NCI-H345 treated with DMSO at 0.1 percent for 48 hours (cell line): ENCODE measurements at regions not wholly inside any gene's neighbourhood (a gene's known extent, or its start where the extent isn't known, plus 50 kb on each side); places are given as distances from the start of the nearest gene placed in this dataset.

ENCODE experiments used
- DNase-seq: peaks from one replicate; lab custom pipeline; 2025; ENCODE audit not compliant: unreplicated experiment; lab: John Stamatoyannopoulos, UW

- no peak for DNase-seq
Observed at GRCh38 chr2:8414946-8415879, 266.6 kb upstream of the ID2 start.

DNA sequence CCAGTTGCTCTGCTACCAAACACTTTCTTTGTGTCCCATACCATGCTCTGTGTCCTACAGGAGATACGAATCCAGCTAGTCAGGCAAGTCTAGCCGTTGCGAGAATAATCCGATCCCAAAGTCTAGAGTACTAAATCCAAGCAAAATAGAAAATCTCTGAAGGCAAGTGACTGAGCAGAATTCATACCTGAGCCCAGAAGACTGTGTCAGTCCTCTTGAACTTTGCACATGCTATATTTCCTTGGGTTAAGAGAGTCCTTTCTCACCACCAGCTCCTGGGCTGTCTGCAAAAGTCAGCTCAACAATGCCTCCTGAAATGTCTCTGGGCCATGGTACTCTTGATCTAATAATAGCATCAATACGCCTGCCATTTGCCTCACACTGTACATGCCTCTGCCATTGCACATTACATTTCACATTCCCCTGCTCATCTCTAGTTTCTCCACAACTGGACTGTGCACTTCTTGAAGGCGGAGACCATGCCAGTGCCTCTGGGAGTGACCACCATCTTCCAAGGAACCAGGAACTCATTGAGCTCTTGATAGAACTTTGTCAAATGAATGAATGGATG lies 265.8 kb upstream of the ID2 start:
- no peak for DNase-seq

- no peak for DNase-seq
Observed at GRCh38 chr2:8416849-8417832, 264.7 kb upstream of the ID2 start.

DNA sequence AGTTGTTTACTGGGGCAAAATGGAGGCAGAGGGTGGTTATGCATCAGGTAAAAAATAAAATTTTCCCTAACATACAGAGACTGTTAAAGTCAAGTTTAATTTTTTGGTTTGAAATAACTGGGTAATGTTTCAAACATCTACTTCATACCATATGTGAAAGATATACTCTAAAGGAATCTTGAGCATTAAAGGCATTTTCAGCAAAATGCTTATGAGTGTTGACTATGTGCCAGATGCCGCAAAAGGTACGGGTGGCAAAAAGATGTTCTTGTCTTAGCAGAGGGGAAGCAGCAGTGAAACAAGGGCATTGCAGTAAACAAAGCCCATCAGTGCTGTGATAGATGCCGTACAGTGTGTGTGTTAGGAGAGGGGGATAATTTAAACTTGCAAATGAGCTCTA lies 263.1 kb upstream of the ID2 start:
- no peak for DNase-seq

GRCh38 chr2:8421658-8422449 lies 260.0 kb upstream of the ID2 start:
- no peak for DNase-seq

- DNase-seq = no peak
Observed at GRCh38 chr2:8422450-8422800, 259.4 kb upstream of the ID2 start.

DNA sequence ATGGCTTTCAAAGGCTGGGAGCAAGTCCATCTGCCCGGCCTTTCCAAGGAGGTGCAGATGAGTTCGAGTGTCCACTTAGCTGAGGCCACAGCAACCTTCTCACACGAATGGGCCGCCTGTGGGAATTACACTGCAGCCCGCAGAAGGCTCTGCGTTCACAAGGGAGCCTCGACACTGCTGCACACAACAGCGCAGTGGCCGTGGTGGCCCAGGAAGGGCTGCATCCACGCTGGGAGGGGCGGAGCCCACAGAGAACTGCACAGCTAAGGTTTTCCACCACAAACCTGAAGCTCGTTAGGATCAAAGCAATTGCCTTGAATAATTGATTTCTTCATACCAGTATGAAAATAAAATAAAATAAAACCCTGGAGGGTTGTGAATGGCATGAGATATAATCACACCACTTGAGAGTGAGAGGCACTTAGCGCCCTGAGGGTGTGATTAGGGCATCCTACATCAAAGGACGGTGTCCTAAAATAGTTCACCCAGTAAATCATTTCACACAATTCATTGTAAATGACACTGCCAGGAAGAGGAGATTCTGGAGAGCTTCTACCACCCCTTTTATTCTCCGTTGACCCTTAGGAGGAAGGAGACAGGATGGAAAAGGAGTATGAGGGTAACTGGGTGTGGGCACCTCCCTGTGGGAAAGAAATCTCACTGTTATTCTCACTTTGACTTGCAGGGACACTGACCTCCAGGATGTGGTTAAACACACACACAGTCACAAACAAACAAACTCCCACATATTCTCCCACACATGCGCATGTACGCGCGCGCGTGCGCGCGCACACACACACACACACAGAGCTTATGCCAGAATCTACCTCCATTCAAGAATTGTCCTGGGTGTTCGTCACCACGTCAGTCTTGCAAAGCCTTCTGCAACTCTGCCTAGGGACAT lies 256.6 kb upstream of the ID2 start:
- DNase-seq = no peak

DNA sequence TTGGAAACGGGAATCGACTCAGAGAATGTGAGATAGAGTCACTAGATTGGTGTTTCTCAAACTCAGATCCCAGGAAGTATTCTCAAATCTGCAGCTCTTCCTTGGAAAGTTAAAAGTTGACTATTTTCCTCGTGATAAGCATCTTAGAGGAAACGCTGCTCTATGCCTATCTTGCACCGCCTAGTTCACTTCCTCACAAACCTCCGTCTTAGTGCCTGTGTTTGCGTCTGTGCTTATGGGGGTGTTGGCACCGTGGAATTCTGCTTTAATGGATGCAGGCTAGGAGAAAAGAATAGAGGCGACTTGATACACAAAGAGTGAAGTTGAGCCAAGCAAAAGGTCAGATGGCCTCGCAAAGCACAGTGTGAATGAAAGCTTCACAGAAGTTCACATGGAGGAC lies 255.3 kb upstream of the ID2 start:
- no peak for DNase-seq

DNA sequence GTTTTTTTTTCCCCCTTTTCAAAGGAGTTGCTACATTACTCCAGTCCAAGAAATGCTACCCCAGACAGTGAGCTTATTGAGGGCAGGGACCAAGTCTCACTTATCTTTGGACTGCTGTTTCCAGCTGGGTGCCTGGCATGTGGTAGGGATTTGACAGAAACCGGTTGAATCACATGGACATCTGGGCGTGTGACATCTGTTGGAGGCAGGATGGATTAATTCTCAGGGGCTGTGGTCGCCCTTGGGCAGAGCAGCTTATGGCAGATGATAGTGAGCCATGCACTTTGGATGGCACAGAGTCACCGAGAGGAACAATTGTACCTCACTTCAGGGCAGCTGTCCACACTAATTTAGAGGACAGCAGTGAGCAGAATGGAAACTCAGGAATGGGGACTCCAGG lies 254.6 kb upstream of the ID2 start:
- DNase-seq = no peak

DNA sequence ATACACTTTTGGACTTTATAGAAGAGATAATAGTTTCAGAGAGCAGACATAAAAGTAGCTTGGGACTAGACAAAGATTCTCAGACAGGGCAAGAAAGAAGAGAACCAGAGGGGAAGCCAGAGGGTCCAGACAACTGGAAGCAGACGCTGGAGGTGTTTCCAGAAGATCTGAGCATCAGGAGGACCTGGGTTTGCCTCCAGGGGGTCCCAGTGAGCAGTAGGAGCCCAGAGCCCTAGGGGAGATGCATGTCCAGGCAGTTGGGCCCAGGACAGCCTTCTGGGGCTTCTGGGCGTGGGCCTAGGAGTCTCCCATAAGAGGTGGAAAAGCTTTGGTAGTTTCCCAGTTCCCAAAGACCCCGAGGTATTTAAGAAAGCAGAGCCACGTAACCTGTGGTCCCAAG lies 251.2 kb upstream of the ID2 start:
- no peak for DNase-seq

DNA sequence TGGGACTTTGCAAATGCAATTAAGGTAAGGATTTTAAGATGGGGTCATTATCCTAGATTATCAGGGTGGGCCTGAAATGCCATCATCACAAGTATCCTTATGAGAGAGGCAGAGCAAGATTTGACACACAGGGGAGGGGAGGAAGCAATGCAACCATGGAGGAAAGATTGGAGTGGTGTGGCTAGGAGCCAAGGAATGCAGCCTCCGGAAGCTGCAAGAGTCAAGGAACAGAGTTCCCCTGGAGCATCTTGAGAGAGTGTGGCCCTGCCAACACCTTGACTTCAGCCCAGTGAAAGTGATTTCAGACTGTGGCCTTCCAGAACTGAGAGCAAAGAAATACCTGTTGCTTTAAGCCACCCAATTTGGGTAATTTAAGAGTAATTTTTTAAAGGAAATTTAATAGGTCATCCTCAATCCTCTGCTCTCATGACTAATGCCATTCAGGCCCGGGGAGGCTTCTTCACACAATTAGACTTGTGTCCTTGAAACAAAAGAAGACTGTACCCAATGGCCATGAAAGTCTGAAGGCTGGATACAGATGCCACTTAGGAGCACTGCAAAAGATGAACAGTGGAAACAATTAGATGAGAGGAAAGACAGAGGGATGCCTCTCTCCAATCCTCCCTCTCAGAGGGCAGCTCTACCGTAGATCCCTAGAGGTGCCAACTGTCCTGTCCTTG lies 250.3 kb upstream of the ID2 start:
- DNase-seq = no peak

GRCh38 chr2:8432706-8433336 lies 249.0 kb upstream of the ID2 start:
- DNase-seq = no peak

GRCh38 chr2:8433390-8433789 lies 248.5 kb upstream of the ID2 start:
- no peak for DNase-seq

DNA sequence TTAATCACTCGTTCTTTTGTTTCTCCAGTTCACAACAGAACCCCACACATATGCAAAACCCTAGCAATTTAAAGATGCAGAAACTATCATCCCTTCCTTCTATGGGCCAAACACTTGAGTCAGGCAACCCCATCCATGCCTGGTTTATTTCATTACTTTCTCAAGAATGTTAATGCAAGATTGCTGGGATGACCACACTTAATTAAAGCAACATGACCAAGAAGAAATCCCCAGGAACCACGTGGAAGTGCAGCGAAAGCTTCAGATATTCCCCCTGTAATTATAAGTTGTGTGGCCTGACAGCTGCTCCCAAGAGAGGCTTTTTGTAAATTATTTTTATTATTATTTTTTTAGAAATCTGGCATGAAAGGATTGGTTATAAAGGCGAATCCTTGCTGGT lies 246.2 kb upstream of the ID2 start:
- DNase-seq = no peak

DNA sequence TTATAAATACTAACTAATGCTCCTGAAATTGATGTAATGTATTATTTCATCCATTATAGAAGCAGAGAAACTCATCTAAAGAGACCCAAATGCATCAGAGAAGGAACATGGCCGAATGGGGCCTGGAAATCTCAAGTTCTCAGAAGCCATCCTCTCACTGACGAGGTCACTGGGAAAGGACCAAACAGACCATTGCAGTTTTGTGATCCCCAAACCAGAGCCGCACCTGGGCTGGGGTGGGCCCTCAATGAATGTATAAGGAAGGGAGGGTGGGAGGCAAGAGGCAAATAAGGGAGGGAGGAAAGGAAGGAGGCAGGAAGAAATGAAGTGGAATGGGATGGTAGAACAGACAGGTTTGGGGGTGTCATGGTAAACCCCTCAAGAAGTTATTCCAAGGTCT lies 245.3 kb upstream of the ID2 start:
- no peak for DNase-seq

- no peak for DNase-seq
Observed at GRCh38 chr2:8437228-8437948, 244.5 kb upstream of the ID2 start.

DNA sequence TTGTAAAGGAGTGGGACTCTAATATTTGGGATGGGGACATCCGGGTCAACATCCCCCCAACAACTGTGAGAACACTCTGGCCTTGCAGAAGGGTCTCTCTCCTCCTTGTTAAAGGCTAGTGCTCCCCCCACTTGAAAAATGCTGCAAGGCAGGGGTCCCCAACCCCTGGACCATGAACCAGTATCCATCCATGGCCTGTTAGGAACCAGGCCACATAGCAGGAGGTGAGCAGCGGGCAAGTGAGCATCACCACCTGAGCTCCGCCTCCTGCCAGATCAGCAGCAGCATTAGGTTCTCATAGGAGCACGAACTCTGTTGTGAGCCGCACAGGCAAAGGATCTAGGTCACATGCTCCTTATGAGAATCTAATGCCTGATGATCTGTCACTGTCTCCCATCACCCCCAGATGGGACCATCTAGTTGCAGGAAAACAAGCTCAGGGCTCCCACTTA lies 243.9 kb upstream of the ID2 start:
- DNase-seq = no peak

DNA sequence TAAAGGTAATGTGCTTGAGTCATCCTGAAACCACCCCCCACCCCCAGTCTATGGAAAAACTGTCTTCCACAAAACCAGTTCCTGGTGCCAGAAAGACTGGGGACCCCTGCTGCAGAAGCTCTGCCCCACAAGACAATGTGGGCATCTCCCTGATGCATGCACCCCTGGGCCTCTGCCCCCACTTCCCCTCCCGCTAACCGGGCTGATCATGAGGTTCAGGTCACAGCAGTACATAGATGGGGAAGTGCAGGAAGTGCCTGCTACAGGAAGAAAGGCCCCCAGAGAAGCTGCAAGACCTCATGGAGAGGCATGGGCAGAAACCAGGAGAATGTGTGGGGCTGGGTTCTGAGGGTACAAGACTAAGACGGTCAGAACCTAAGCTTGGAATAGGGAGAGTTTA lies 243.4 kb upstream of the ID2 start:
- no peak for DNase-seq
